ENCODE measurements at regions not wholly inside any gene's neighbourhood (a gene's known extent, or its start where the extent isn't known, plus 50 kb on each side); places are given as distances from the start of the nearest gene placed in this dataset.

GRCh38 chr14:29126865-29127264 lies 360.3 kb downstream of the FOXG1 start:
- no peak for DNase-seq

GRCh38 chr14:29140016-29140415 lies 373.4 kb downstream of the FOXG1 start:
- no peak for DNase-seq

GRCh38 chr14:29144621-29145020 lies 378.0 kb downstream of the FOXG1 start:
- no peak for DNase-seq

GRCh38 chr14:29148221-29148620 lies 381.6 kb downstream of the FOXG1 start:
- DNase-seq: no peak

- no peak for DNase-seq
These were observed 383.2 kb downstream of the FOXG1 start for GRCh38 chr14:29149798-29150197.

GRCh38 chr14:29150659-29151058 lies 384.1 kb downstream of the FOXG1 start:
- DNase-seq: no peak

GRCh38 chr14:29156096-29156495 lies 389.5 kb downstream of the FOXG1 start:
- DNase-seq: no peak

GRCh38 chr14:29161593-29161992 lies 395.0 kb downstream of the FOXG1 start:
- no peak for DNase-seq

GRCh38 chr14:29163109-29163508 lies 396.5 kb downstream of the FOXG1 start:
- no peak for DNase-seq

- no peak for DNase-seq
These were observed 398.8 kb downstream of the FOXG1 start for GRCh38 chr14:29165431-29165830.

GRCh38 chr14:29166507-29166906 lies 399.9 kb downstream of the FOXG1 start:
- DNase-seq: no peak

GRCh38 chr14:29168149-29168548 lies 401.6 kb downstream of the FOXG1 start:
- no peak for DNase-seq

GRCh38 chr14:29169408-29169807 lies 402.8 kb downstream of the FOXG1 start:
- DNase-seq: no peak

- no peak for DNase-seq
These were observed 409.1 kb downstream of the FOXG1 start for GRCh38 chr14:29175706-29176105.

GRCh38 chr14:29176876-29177275 lies 410.3 kb downstream of the FOXG1 start:
- no peak for DNase-seq

- no peak for DNase-seq
These were observed 412.4 kb downstream of the FOXG1 start for GRCh38 chr14:29178971-29179370.

- no peak for DNase-seq
These were observed 424.5 kb downstream of the FOXG1 start for GRCh38 chr14:29191092-29191491.

GRCh38 chr14:29197557-29197956 lies 431.0 kb downstream of the FOXG1 start:
- no peak for DNase-seq

GRCh38 chr14:29205658-29206057 lies 439.1 kb downstream of the FOXG1 start:
- DNase-seq: no peak

GRCh38 chr14:29215853-29216252 lies 449.3 kb downstream of the FOXG1 start:
- DNase-seq: no peak

GRCh38 chr14:29216268-29217232 lies 450.0 kb downstream of the FOXG1 start:
- DNase-seq: no peak

- no peak for DNase-seq
These were observed 451.3 kb downstream of the FOXG1 start for GRCh38 chr14:29217813-29218450.

- DNase-seq: no peak
These were observed 453.5 kb downstream of the FOXG1 start for GRCh38 chr14:29220072-29220471.

GRCh38 chr14:29220566-29220965 lies 454.0 kb downstream of the FOXG1 start:
- no peak for DNase-seq

All from NCI-H526 treated with DMSO at 0.1 percent for 48 hours (cell line).